Gastroesophageal sphincter (tissue), 3 donors: ENCODE measurements at regions not wholly inside any gene's neighbourhood (a gene's known extent, or its start where the extent isn't known, plus 50 kb on each side); places are given as distances from the start of the nearest gene placed in this dataset.

Experiments used
- CTCF ChIP-seq, 4 experiments: fragments of 200-600 bp in 2 of 4; fragments of 450-650 bp in 2 of 4; sonication (generic) in 1 of 4; IDR thresholded peaks; one replicate each; pipeline ENCODE4 v1.5.1; 2017 to 2019; ENCODE audit warnings: antibody characterized with exemption in 4 of 4, mild to moderate bottlenecking in 2 of 4, moderate library complexity in 2 of 4
- EP300 ChIP-seq: sonication (generic); formaldehyde crosslinking; IDR thresholded peaks from one replicate; pipeline ENCODE4 v1.6.1; 2017; ENCODE audit warnings: antibody characterized with exemption, mild to moderate bottlenecking
- POLR2A ChIP-seq, 2 donors: fragments of 450-650 bp; IDR thresholded peaks; one replicate each; pipeline ENCODE4 v1.6.1; 2017; ENCODE audit warnings: antibody characterized with exemption in 2 of 2, mild to moderate bottlenecking in 2 of 2, moderate library complexity in 1 of 2
- POLR2AphosphoS5 ChIP-seq: sonication (generic); formaldehyde crosslinking; IDR thresholded peaks from one replicate; pipeline ENCODE4 v1.6.1; 2017; ENCODE audit warnings: antibody characterized with exemption

- TF ChIP-seq POLR2A (IDR thresholded peaks at IDR 0.05): no peak
- no peak for TF ChIP-seq CTCF (IDR thresholded peaks at IDR 0.05)
- no peak for TF ChIP-seq POLR2AphosphoS5
- no peak for TF ChIP-seq EP300
Observed at GRCh38 chr2:185404578-185404977, 334.0 kb upstream of the FSIP2 start.
